HG02970 (cell line): ENCODE measurements at regions not wholly inside any gene's neighbourhood (a gene's known extent, or its start where the extent isn't known, plus 50 kb on each side); places are given as distances from the start of the nearest gene placed in this dataset.

Experiments
- ATAC-seq: cut with Tn5 transposase; IDR thresholded peaks from one replicate; pipeline ENCODE4 v1.9.1; 2021; ENCODE audit warnings: mild to moderate bottlenecking, moderate library complexity, moderate number of reproducible peaks; ENCODE audit not compliant: unreplicated experiment, low FRiP score

DNA sequence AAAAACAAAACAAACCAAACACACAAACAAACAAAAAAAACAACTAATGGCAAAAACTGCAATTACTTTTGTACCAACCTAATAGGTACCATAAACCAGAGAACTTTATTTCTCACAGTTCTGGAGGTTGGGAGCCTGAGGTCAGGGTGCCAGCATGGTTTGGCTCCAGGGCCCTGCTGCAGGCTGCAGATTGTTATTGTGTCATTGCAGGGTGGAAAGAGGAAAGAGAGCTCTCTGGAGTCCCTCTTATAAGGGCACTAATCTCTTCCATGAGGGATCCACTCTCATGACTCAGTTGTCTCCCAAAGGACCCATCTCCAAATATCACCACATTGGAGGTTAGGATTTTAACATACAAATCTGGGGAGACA, 64.9 kb upstream of the CPEB4 start:
- no peak for ATAC-seq

DNA sequence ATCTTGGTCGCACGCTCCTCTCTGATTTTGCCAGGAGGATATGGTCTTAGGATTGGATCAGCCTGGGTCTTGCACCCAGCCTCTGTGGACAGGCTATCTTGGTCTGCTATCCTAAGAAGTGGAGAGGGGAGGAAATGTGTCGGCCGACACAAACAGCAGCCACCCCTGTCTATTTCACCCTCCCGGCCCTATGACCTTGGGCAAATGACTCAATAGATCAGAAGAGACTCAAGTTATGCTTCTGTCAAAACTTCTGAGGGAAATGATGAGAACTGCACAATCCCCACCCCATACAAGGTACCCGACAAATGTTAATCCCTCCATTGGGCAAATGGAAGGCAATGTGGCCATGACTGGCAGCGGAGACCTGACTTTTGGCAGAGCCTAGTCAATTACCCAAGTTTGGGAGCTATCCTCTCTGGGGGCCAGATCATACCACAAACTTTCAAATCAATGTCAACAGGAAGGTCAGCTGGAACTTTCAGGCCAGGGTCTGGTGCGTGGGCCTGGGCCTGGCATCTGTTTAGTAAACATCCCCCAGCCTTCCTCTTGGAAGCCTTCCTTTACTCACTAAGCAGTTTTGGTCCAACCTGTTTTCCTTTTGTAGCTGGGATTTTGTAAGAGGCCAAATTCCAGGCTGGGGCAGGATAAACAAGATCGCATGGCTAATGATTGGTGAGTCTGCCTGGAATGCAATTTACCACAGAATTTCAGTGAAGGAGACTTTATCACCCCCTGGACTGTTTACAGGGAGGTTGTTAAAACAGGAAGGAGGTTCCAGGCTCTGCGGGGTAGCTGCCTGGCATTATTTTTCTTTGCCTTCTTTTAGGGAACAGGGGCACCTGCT, 64.2 kb upstream of the CPEB4 start:
- ATAC-seq, result no peak

DNA sequence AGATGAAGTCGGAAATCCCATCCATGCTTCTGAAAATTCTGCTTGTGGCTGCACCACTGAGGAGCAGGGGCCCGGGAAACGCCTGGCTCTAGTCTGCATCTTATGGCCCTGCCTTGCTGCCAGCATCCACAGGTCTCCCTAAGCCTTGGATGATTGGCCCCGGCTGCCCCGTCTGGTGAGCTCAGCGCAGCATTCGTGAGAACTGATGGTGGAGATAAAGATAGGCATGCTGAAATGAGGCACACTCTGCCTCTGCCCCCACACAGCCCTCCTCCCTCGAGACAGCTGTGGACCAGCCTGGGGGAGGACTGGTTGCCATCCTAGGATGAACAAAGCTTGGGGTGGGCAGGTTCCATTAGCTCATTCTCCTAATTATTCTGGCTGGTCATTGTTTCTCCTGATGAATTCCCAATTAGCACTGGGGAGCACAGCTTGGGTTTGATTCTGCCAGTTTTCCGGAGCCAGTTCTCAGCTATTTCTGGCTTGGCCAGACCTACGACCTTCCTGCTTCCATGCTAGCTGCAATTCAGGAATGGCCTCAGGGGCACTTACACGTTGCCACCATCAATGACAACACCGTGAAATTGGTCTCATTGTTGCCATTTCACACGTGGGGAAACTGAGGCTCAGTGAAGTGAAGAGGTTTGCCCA, 62.8 kb upstream of the CPEB4 start:
- ATAC-seq, result no peak

DNA sequence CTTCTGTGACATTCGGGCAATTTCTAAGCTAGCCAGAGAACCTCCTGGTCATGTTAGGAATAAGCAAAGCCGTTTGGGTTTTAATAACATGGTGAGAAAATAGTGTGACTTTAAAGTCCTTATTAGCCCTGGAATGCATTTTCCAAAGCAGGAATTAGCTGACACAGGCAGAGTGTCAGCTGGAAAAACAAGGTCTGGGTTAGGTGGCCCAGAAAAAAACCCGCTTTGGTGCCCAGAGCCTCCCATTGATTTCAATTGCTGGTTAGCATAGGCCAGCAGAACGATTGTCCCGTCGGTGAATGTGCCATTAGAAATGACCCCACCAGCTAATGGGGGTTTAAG, 62.1 kb upstream of the CPEB4 start:
- no peak for ATAC-seq

DNA sequence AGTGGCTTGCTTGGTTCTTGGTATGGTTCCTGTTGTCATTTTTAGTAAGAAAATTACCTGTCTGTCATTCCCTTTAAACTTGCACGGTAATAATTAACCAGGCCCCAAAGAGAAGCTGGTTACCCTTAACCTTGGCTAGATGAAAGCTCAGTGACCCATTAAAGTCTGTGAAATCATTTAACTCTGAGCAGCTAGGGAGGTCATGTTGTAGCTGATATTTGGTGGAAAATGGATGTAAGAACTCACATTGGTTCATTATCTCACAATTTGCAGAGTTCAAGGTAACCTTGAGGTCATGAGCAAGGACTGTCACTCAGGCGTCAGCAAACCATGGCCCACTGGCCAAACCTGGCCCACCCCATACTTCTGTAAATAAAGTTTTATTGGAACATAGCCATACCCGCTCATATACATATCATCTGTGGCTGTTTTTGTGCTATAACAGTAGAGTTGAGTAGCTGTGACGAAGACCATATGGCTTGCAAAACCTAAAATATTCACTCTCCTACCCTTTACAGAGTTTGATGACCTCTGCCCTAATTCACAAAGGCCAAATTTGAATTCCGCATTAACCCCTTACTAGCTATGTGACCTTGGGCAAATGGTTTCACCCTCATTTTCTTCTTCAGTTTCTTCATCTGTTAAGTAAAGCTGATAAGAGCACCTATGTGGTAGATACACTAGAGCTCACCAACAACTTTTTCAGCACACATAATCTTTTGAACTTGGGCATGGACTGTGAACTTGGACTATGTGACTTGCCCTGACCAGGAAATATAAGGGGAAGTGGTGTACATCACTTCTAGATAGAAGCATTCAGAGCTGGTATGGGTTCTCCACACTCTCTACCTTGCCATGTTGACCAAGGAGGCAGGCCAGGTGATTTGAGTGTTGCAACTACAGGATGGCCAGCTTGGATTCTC, 61.5 kb upstream of the CPEB4 start:
- no peak for ATAC-seq

DNA sequence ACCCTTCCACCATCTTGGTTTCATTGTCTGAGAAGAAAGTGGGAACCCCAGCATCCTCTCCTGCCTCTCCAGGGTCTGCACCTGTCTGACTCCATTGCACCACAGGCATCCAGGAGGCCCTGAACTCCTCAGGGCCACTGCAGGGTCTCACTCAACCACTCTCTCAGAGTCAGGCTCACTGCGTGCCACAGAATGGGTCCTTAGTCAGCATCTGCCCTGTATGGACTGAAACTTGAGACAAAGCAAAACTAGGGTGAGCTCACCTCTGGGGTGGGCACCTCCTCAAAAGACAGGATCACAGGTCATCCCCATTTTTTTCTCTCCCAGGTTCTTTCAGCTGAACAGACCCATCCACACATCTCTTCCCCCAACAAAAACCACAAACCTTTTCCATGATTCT, 59.2 kb upstream of the CPEB4 start:
- ATAC-seq, result no peak

DNA sequence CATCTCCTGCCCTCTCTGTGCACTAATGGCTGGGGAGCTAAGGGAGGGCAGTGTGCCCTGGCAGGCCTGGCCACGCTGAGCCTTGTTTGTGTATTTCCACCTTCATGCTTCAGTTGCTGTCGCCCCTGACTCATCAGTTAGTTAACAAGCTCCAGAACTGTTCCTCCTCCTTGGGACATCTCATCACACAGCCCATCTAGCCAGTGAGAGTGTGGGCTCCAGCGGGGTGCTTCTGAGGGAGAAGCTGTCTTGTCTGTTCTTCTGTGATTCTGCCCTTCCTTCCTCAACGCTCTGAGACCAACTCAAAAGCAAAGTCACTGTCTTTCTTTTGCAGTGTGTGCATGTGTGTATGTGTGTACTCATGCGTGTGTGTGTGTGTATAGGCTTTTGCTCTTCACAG, 58.3 kb upstream of the CPEB4 start:
- no peak for ATAC-seq

DNA sequence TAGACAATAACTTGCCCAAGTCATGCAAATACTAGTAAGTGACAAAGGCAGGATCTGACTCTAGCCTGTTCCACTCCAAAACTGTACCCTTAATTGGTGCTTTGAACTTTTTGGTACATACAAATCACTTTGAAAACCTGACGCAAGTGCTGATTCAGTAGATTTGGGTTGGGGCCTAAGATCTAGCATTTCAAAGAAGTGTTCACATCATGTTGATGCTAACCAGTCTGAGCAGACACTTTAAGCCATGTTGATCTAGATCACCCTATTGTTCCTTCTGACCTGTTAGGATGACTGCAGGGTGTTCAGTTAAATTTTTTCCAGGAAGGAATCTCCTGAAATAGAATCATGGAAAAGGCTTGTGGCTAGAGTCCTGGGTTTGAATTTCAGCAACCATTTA, 57.7 kb upstream of the CPEB4 start:
- ATAC-seq, result no peak

DNA sequence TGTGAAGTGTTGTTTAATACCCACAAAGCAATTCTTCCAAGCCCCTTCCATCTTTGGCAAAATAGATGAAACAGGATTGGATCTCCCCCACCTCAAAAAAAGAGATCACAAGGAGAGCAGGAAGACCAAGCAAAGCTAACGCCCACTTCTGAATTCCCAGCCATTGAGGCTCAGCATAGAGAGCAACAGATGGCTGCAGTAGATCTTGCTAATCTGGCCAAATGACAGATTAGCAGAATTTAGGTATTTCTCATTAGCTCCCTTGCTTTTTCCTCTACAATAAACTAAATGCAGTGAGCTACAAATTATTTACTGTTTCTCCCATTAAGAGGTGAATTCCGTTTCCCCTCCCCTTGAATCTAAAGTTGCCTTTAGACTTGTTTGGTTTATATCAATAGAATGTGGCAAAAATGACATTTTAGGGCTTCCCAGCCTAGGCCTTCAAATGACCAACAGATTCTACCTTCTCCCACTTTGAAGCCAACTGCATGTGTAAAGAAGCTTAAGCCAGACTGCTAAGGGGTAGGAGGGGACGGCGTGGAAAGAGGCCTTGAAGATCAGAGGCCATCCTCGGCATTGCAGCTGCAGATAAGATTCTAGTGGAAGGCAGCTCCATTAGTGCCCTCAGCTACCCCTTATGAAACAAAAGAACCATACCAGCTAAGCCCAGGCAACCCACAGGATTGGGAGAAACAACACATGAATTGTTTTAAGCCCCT, 56.8 kb upstream of the CPEB4 start:
- ATAC-seq, result no peak

DNA sequence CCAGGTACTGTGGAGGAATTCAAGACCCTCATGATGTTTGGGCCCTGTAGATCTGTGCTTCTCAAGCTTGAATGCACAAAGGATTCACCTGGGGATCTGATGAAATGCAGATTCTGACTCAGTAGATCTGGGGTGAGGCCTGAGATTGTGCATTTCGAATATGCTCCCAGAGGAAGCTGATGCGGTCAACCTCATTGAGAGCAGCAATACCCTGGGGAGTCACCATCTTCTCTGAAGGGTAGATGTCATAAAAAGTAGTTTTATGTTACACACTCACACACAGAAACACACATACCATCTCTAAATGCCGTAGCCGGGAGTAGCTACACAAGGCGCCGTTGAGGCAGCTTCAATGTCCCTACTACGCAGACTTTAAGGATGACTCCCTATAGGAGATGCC, 55.8 kb upstream of the CPEB4 start:
- ATAC-seq, result no peak

DNA sequence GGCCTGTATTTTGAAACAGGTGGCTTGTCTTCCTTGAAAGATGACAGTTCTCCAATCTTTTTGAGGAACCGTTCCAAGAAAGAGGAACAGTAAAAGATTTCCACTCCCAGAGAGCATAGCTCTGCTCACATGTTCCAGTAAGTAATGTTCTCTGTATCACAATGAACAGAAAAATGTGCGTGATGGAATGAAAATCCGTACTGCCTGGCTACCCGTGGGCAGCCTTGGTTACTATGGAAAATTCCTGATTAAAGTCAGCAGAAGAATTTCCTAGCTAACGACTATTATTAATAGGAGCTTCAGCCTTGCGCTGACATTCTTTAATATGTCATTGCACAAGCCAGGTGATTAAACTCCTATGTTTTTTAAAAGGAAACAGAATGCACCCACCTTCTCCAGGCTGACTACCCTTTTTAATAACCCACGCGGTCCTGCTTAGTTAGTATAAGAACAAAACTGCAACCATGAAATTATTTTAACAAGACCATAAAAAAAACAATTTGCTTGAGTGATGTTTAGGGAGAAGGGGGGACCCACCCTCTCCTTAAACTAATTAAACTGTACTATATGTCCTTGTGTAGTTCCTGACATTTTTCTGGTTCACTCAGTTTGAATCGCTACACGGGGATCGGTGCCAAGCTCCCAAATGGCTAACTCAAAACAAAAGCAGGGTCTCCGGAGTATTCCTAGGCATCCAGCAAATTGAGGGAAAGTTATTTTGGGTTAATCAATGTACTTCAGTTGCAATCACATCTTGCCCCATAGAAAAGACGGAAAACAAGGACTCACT, 54.8 kb upstream of the CPEB4 start:
- no peak for ATAC-seq

DNA sequence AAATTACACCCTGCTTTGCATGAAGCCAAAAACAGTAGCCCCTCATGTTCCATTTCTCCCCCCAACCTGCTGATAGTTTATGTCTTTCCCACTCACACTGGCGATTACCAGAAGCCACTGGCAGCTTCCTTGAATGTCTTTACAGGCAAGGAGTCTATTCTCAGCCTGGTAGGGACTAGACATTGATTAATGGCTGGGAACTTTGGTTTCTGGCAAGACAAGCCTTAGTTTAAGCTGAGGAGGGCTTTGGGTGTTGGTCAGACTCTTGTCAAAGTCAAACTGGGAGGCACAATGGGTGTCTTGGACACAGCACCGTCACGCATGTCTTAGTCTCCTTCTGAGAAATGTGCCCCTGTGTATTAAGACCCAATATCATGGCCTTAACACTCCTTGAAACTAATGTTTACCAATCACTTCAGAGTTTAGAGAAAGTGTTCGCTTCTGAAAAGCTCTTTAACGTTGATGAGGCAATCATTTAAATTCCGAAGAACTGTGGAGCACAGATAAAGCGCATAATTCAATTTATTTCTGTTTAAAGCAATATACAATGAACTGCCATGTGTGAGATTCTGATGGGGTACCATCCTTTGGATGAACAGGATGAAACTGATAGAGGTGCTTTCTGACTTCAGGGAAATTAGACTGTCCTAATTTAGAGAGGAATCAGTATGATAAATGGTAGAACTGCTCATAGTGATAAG, 53.9 kb upstream of the CPEB4 start:
- no peak for ATAC-seq

DNA sequence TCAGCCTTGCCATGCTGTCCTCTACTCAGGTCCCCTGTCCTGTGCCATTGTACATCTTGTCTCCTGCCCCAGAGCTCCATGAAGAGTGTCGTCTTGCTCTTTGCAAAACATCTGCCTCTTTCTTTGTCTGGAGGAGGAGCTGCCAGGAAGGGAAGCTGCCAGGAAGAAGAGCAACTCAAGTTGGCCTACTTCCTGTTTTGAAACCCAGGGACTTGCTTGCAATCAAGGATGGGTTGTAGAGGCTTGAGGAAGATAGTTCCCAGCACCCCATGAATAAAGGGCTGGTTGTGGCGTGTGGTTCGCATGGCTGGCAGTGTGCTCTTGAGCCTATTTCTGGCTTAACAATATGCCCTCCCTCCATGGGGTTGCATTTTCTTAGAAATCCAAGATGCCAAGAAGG, 53.0 kb upstream of the CPEB4 start:
- no peak for ATAC-seq

DNA sequence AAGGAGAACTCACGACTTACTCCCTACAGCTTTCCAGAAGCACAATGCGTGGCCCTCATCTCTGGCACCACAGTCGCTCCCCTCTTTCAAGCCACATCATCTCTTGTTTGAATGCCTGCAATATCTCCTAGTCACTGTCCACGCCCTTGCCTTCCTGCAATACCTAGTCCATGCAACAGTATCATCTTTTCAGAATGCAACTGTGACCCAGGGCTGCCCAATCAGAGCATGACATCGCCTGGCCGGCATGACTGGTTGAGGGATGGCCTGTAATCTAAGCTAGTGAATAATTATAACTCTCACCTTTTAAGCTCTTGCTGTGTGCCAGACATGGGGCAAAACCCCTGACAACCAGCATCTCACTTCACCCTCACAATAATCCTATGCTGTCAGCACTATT, 52.5 kb upstream of the CPEB4 start:
- no peak for ATAC-seq

DNA sequence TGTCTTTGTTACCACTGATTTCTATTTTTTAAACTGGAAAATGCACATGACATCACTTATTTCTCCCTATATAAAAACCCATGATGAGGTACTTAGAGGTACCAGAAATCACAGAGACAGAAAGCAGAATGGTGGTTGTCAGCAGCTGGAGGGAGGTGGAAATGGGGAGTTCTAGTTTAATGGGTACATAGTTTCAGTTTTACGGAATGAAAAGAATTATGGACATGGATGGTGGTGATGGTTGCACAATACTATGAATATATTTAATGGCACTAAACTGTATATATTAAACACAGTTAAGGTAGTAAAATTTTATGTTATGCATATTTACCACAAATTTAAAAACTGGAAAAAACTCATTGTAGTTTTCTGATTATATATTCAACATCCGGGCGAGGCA, 50.5 kb upstream of the CPEB4 start:
- no peak for ATAC-seq
